HT-29 (cell line): ENCODE measurements at regions not wholly inside any gene's neighbourhood (a gene's known extent, or its start where the extent isn't known, plus 50 kb on each side); places are given as distances from the start of the nearest gene placed in this dataset.

Experiments
- DNase-seq: peaks from one replicate; pipeline ENCODE4 v3.0.0-alpha.2; 2015; ENCODE audit warnings: low spot score

DNA sequence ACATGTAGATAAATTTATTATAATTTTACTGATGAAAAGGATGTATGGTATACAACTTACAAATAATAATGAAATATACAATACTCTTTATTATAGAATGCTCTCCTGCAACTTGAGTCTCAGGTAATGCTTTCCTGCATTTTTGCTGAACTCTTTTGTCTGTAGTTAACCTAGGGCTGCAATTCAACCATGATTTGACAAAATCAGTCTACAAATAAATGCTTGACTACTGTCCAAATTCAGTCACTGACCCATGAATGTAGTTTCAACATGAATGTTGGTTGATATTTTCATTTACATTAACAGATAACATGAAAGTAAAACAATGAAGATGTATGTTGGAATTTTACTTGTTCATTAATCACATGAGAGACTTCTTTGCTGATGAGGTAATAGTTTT lies 320.9 kb downstream of the ZSWIM6 start:
- DNase-seq, result no peak

DNA sequence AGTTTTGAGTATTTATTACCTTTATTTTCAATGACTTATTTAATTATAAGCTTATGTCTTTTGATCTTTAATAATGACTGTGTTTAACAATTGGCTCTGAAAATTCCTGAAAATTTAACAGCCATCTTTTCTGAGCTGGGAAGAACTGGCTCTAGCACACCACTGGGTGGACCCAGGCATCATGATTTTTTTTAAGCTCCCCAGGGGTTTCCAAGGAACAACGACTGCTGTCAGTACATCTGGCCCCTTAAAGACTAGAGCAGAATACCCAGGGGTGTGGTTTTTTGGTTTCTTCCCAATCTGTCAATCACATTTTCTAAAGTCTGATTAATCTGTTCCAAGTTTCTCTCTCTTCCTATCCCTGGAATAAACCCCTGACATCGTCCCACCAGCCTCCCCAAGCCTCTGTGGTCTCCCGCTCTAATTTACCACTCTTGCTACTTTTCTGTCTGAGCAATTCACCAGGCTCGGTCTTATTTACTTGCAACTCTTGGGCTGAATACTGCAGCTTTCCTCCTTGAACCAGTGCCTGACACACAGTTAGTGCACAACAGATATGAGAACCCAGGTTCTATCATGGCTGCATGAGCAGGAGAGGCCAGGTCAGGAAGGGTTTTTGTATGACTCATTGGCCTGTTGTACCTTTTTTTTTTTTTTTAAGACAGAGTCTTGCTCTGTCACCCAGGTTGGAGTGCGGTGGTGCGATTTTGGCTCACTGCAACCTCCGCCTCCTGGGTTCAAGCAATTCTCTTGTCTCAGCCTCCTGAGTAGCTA lies 321.9 kb downstream of the ZSWIM6 start:
- DNase-seq, result no peak

GRCh38 chr5:61654876-61655275 lies 322.8 kb downstream of the ZSWIM6 start:
- no peak for DNase-seq

DNA sequence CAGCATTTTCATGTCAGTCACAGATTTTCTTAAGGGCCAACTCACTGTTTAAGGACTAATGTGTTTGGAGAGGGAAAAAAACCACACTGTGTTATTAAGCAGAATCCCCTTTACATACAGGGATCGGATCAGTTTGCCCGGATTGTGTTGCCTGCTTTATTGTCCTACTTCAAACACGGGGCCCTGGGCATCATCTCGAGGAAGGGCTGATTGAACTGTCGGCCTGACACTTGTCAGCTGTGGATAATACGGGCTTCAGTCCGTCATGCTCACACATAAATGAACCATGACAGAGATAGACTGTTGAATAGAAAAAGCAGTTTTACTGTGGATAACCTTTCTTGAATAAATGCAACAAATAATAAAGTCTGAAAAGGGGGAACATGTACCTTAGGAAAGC lies 325.0 kb downstream of the ZSWIM6 start:
- no peak for DNase-seq

- no peak for DNase-seq
These were observed 325.6 kb downstream of the ZSWIM6 start for GRCh38 chr5:61657686-61658085.

DNA sequence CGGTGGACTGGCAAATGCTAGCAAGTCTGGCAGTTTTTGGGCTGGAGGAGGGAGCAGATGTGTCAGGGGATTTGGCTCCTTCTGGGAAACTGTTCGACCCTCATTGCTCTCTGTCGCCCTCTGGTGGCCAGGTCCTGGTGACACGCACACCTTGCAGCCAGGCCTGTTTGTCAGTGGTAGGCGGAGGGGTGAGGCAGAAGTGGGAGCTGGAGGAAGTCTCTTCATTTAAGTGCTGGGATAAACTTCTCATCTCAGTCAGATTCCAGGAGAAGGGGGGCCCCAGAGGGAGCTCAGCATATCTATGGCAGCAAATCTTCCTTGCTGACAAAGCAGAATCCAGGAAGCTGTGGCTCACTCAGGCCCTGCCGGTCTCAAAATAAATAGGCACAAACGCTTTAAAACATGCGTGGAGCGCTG lies 326.5 kb downstream of the ZSWIM6 start:
- DNase-seq, result peak; percentile 92

DNA sequence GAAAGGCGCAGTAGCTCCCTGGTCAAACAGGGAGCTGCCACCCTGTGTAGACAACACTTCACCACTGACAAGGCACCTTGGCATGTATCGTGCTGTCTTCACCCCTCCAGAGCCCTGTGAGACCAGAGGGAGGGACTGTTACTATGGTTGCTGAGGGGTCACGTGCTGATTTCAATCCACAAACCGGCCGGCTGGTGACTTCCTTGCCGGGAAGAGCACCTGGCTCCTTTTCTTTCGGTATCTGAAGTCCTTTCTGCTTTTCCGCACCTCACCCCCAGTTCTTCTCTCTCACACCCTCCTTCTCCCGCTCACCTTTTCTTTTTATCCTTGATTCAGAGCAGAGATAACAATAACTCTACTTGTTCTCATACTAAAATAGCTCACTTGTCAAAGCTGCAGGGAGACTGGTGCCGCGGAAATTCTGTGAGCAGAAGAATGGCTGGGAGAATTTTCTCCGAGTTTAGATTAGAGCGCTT lies 327.2 kb downstream of the ZSWIM6 start:
- DNase-seq, result peak; percentile 38

GRCh38 chr5:61662670-61663069 lies 330.6 kb downstream of the ZSWIM6 start:
- DNase-seq, result no peak

- DNase-seq, result no peak
These were observed 334.1 kb downstream of the ZSWIM6 start for GRCh38 chr5:61666064-61666621.

- DNase-seq, result no peak
These were observed 335.6 kb downstream of the ZSWIM6 start for GRCh38 chr5:61667525-61668218.

- no peak for DNase-seq
These were observed 337.5 kb downstream of the ZSWIM6 start for GRCh38 chr5:61669531-61669930.

- no peak for DNase-seq
These were observed 338.9 kb downstream of the ZSWIM6 start for GRCh38 chr5:61670941-61671340.

GRCh38 chr5:61673007-61673735 lies 341.1 kb downstream of the ZSWIM6 start:
- peak; percentile 80 for DNase-seq

DNA sequence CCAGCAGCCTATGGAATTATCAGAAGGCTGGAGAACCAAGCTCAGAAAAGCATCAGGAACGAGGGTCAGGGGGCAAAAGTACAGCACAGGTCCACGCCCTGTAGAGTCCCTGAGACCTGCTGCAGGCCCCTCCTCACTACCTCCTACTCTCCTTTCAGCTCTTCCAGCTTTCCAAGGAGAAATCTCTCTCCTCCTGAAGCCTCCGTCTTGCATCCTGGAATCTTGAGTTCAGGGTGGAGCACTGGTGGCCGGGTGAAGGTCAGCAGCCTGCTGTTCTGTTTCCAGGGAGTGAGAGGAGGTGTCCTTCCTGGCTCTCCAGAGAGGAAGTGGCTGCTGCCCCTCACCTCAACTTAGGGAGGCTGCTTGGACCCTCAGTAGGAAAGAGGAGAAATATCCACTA lies 342.3 kb downstream of the ZSWIM6 start:
- DNase-seq, result peak; percentile 35

DNA sequence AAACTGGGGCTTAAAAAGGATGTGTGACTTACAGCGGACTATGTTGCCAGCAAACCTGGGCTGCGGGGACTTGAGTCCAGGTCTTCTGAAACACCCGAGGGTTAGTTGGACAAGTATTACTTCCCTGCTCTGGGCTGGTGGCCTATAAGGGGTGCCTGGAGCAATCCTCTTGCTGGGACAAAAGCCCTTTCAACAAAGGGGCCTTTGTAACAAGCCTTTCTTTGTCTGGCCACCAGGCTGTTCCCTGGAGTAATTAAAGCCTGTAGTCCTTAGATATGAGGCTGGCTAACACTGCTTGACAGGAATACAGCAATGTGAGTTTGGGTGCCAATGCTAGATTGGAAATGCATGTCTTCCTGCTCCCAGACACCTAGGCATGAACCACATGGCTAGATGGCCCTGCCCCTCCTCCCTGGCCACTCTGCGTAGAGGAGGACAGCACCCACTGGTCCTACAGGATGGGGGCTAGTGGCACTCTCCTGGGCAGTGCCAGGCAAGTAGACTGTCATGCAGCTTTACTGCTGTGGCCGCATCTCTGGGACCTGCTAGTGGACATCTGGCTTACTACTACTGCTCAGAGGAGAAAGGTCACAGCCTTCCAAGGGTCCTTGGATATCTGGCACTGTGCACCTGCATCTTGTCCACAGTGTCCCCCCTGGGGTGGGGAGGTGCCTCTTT lies 343.1 kb downstream of the ZSWIM6 start:
- peak; percentile 68 for DNase-seq

GRCh38 chr5:61677220-61677619 lies 345.2 kb downstream of the ZSWIM6 start:
- DNase-seq, result no peak

GRCh38 chr5:61678966-61679365 lies 346.9 kb downstream of the ZSWIM6 start:
- DNase-seq, result peak; percentile 68

GRCh38 chr5:61679562-61679961 lies 347.5 kb downstream of the ZSWIM6 start:
- DNase-seq, result no peak

DNA sequence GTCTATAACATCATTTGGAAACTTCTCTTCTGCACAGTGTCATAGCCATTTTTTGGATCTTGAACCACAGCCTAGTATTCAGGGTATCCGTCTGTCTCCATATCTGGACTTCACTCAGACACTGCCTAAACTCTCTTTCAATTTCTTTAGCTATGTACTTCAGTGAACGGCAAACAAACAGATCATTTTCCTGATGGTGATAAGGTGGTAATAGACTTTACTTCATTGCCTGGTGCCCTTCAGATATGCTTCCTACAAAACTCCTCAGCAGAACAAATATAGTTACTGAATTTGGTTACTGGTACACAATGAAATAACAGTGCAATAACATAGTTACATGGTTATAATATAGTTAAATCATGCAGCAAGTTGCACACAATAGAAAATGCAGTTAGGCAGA lies 348.2 kb downstream of the ZSWIM6 start:
- no peak for DNase-seq

GRCh38 chr5:61683148-61683547 lies 351.1 kb downstream of the ZSWIM6 start:
- no peak for DNase-seq

DNA sequence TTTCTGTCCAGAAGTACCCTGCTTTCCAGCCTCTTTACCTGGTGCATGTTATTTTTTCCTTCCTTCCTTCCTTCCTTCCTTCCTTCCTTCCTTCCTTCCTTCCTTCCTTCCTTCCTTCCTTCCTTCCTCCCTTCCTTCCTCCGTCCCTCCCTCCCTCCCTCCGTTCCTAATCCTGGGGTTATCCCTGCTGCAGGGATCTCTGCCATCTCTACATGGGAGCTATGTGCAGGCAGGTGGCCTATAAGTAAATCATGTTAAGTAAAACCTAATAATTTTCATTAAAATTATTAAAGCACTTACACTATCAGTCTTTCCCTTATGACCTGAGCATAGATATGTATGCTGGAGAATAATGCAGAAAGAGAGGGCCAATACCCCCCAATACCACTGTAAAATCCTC lies 351.9 kb downstream of the ZSWIM6 start:
- no peak for DNase-seq
